ENCODE measurements at regions not wholly inside any gene's neighbourhood (a gene's known extent, or its start where the extent isn't known, plus 50 kb on each side); places are given as distances from the start of the nearest gene placed in this dataset.

- Histone ChIP-seq H3K27ac (replicated peaks) (no peak overlapping the region), H3K27me3 (ENCODE audit: insufficient read depth, poor library complexity, severe bottlenecking) (no peaks in the 10 kb centered on the region), H3K4me3 (replicated peaks; ENCODE audit: insufficient read depth, low read length) (no peak overlapping the region)
- TF ChIP-seq GABPA (IDR thresholded peaks at IDR 0.05; ENCODE audit: low read depth) (no peak), CTCF (IDR thresholded peaks at IDR 0.05; ENCODE audit: insufficient read depth, low read length) (no peak), SPI1 (IDR thresholded peaks at IDR 0.05; ENCODE audit: borderline replicate concordance, low read depth) (no peak), POLR2AphosphoS5 (IDR thresholded peaks at IDR 0.05; ENCODE audit: low read depth) (no peak)
- TF ChIP-seq, protein P1, sequence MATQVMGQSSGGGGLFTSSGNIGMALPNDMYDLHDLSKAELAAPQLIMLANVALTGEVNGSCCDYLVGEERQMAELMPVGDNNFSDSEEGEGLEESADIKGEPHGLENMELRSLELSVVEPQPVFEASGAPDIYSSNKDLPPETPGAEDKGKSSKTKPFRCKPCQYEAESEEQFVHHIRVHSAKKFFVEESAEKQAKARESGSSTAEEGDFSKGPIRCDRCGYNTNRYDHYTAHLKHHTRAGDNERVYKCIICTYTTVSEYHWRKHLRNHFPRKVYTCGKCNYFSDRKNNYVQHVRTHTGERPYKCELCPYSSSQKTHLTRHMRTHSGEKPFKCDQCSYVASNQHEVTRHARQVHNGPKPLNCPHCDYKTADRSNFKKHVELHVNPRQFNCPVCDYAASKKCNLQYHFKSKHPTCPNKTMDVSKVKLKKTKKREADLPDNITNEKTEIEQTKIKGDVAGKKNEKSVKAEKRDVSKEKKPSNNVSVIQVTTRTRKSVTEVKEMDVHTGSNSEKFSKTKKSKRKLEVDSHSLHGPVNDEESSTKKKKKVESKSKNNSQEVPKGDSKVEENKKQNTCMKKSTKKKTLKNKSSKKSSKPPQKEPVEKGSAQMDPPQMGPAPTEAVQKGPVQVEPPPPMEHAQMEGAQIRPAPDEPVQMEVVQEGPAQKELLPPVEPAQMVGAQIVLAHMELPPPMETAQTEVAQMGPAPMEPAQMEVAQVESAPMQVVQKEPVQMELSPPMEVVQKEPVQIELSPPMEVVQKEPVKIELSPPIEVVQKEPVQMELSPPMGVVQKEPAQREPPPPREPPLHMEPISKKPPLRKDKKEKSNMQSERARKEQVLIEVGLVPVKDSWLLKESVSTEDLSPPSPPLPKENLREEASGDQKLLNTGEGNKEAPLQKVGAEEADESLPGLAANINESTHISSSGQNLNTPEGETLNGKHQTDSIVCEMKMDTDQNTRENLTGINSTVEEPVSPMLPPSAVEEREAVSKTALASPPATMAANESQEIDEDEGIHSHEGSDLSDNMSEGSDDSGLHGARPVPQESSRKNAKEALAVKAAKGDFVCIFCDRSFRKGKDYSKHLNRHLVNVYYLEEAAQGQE (IDR thresholded peaks at IDR 0.05; ENCODE audit: insufficient replicate concordance, low read depth) = no peak
- DNase-seq (ENCODE audit: low read depth in 1 of 2, low spot score in 1 of 2) = no peak
Observed at GRCh38 chr7:121774563-121774962, 98.4 kb upstream of the PTPRZ1 start.

DNA sequence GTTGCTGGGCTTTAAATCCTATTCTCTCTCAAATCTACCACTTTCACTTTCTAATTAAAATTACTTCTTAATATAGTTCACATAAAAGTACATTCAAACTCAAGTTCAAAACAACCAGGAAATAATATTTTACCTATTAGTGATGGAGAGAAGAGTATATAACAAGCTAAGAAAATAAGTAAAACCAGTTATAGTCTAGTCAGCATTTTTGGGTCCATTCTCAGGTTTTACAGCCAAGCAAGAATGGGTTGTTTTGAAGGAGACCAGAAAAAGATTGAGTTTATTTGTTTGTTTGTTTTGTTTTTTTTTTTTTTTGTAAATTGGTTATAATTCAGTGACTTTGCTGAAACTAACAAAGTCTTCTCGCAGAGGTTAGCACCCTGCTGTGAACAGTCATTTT is 106.3 kb upstream of the PTPRZ1 start:
- TF ChIP-seq GABPA (IDR thresholded peaks at IDR 0.05; ENCODE audit: low read depth) = no peak
- no peak for TF ChIP-seq POLR2AphosphoS5 (IDR thresholded peaks at IDR 0.05; ENCODE audit: low read depth)
- no peak for TF ChIP-seq SPI1 (IDR thresholded peaks at IDR 0.05; ENCODE audit: borderline replicate concordance, low read depth)
- TF ChIP-seq, protein P1 (IDR thresholded peaks at IDR 0.05; ENCODE audit: insufficient replicate concordance, low read depth) = no peak
- TF ChIP-seq CTCF (IDR thresholded peaks at IDR 0.05; ENCODE audit: insufficient read depth, low read length) = no peak
- Histone ChIP-seq H3K27me3 (ENCODE audit: insufficient read depth, poor library complexity, severe bottlenecking) (no peaks in the 10 kb centered on the region), H3K27ac (replicated peaks) (no peak overlapping the region), H3K4me3 (replicated peaks; ENCODE audit: insufficient read depth, low read length) (no peak overlapping the region)
- DNase-seq (ENCODE audit: low read depth in 1 of 2, low spot score in 1 of 2) = no peak

DNA sequence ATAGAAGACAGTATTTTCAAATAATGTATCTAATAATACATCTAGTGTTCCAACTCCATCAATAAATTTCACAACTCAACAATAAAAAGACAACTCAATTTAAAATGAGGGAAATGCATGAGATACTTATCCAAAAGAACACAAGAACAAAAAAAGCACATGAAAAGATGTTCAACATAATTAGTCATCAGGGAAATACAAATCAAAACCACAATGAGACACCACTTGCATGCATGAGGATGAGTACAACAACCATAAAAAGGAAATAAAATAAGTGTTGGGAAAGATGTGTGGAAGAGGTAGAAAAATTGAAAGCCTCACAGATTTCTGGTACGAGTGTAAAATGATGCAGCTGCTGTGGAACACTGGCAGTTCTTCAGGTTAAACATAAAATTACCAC is 111.6 kb upstream of the PTPRZ1 start:
- TF ChIP-seq POLR2AphosphoS5 (IDR thresholded peaks at IDR 0.05; ENCODE audit: low read depth) = no peak
- TF ChIP-seq CTCF (IDR thresholded peaks at IDR 0.05; ENCODE audit: insufficient read depth, low read length) = no peak
- no peak for TF ChIP-seq SPI1 (IDR thresholded peaks at IDR 0.05; ENCODE audit: borderline replicate concordance, low read depth)
- TF ChIP-seq GABPA (IDR thresholded peaks at IDR 0.05; ENCODE audit: low read depth) = no peak
- TF ChIP-seq, protein P1 (IDR thresholded peaks at IDR 0.05; ENCODE audit: insufficient replicate concordance, low read depth) = no peak

More for the DNA sequence above, 111.6 kb upstream of the PTPRZ1 start:
- H3K4me3 ChIP-seq (replicated peaks; ENCODE audit: insufficient read depth, low read length) = no peak overlapping the region
- DNase-seq (ENCODE audit: low read depth in 1 of 2, low spot score in 1 of 2) = no peak
- H3K27ac ChIP-seq (replicated peaks) = no peak overlapping the region
- no peaks in the 10 kb centered on the region for H3K27me3 ChIP-seq (ENCODE audit: insufficient read depth, poor library complexity, severe bottlenecking)
